ENCODE measurements at regions not wholly inside any gene's neighbourhood (a gene's known extent, or its start where the extent isn't known, plus 50 kb on each side); places are given as distances from the start of the nearest gene placed in this dataset.
A peak's percentile ranks its signal among the peaks of the same experiment; 100 is the strongest.

DNA sequence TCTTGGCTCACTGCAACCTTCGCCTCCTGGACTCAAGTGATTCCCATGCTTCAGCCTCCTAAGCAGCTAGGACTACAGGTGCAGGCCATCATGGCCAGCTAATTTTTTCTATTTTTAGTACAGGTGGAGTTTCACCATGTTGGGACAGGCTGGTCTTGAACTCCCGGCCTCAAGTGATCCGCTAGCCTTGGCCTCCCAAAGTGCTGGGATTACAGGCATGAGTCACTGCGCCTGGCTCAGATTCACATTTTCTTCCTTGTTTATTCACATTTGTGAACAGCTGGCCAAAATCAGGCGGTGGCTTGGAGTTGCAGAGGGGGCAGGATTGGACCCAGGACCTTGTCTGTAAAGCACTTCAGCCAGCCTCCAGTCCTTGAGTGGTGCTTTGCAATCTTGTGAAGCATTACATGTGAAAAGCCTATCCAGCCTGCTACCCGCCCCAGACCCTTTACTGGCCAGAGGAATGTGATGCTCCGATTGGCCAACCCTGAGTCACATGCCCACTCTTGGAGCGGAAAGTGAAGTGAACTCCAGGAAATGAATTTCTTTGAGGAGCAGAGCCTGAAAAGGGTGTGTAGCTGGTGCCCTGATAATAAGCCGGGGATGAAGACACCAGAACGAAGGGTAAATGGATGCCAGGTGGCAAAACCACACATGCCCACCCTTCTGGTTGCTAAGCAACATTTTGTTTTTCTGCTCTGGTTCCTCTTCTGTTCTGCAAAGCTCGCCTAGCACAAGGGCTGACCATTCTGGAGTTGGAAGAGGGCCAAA lies 62.6 kb upstream of the PTPRJ start (continued):
- TF ChIP-seq E2F6 (IDR thresholded peaks at IDR 0.05; ENCODE audit: borderline replicate concordance in 1 of 2, extremely low read depth in 1 of 2, insufficient read depth in 1 of 2, insufficient read length in 1 of 2, low read depth in 1 of 2, low read length in 1 of 2, poor library complexity in 1 of 2, severe bottlenecking in 1 of 2) (peak in 1 of 2 experiments; percentile 62), PRDM10 (IDR thresholded peaks at IDR 0.05; ENCODE audit: partially characterized antibody) (no peak), NUFIP1 (IDR thresholded peaks at IDR 0.05; ENCODE audit: partially characterized antibody) (no peak), MCM2 (IDR thresholded peaks at IDR 0.05; ENCODE audit: low read depth) (no peak), ARID3B (CRISPR knock-in tag; IDR thresholded peaks at IDR 0.05; ENCODE audit: borderline replicate concordance) (no peak), FOXJ3 (CRISPR knock-in tag; IDR thresholded peaks at IDR 0.05) (no peak), ZNF444 (CRISPR knock-in tag; IDR thresholded peaks at IDR 0.05) (no peak), ZNF407 (IDR thresholded peaks at IDR 0.05; ENCODE audit: low read depth) (no peak), ZNF780A (CRISPR knock-in tag; IDR thresholded peaks at IDR 0.05) (no peak), ZNF436 (CRISPR knock-in tag; IDR thresholded peaks at IDR 0.05) (no peak), KDM4B (IDR thresholded peaks at IDR 0.05; ENCODE audit: borderline replicate concordance in 2 of 2, low read depth in 1 of 2) (0 out of 4 replicates have a peak, but pooled peaks of 1 of the 2 experiments have one; percentile 21)

Data from K562 (cell line).